Urinary bladder (tissue), 3 donors: ENCODE measurements at regions not wholly inside any gene's neighbourhood (a gene's known extent, or its start where the extent isn't known, plus 50 kb on each side); places are given as distances from the start of the nearest gene placed in this dataset.

ENCODE experiments used
- DNase-seq: peaks from one replicate; pipeline ENCODE4 v3.0.0-alpha.2; 2015; ENCODE audit errors: extremely low spot score
- H3K27ac ChIP-seq: one replicate; pipeline ENCODE4 v1.5.1; 2013; ENCODE audit warnings: low read depth, mild to moderate bottlenecking, moderate library complexity
- H3K36me3 ChIP-seq: one replicate; pipeline ENCODE4 v1.6.1; 2013; ENCODE audit warnings: mild to moderate bottlenecking, moderate library complexity; ENCODE audit not compliant: insufficient read depth
- H3K4me1 ChIP-seq: one replicate; pipeline ENCODE4 v1.6.1; 2013; ENCODE audit warnings: mild to moderate bottlenecking, moderate library complexity; ENCODE audit not compliant: insufficient read depth
- H3K4me3 ChIP-seq: one replicate; pipeline ENCODE4 v1.5.1; 2013; ENCODE audit warnings: low read depth, low read length
- WGBS: extraction: QIAGEN DNeasy Blood & Tissue Kit; methylation state at CpG from one replicate; pipeline ENCODE4 v1.1.7; 2013; 5-methylcytosine and 5-hydroxymethylcytosine counted together
- donor health status: healthy with polysubstance abuse.
- donor health status: healthy.

DNA sequence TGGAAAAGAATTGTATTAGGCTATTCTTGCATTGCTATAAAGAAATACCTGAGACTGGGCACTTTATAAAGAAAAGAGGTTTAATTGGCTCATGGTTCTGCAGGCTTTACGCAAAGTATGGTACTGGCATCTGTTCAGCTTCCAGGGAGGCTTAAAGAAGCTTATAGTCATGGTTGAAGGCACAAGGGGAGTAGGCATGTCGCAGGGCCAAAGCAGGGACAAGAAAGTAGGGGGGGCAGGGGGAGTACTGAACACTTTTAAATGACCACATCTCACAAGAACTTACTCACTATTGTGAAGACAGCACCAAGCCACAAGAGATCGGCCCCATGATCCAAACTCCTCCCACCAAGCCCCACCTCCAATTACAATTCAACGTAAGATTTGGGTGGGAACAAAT lies 152.5 kb upstream of the PHF14 start:
- Histone ChIP-seq H3K36me3 (no peaks in the 10 kb centered on the region), H3K27ac (no peak overlapping the region), H3K4me1 (no peaks in the 10 kb centered on the region), H3K4me3 (no peak overlapping the region)
- 82% methylated on average over 4 of the region's 4 CpGs for WGBS
- DNase-seq = no peak

DNA sequence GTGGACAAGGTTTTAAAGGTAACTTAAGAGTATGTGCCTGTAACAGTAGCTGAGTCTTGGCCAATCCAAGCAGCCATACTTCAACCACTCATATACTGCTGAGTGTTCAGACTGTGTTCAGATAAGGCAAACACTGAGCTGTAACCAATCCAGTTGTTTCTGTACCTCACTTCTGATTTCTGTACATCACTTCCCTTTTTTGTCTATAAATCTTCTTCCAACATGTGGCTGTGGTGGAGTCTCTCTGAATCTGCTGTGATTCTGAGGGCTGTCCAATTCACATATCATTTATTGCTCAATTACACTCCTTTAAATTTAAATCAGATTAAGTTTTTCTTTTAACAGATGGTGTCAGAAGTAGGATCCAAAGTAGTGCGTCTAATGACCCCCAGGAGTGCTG lies 149.5 kb upstream of the PHF14 start:
- no peaks in the 10 kb centered on the region for H3K36me3 ChIP-seq
- WGBS = 90% methylated on average over 1 of the region's 1 CpG
- DNase-seq = no peak
- H3K27ac ChIP-seq = no peak overlapping the region
- H3K4me1 ChIP-seq = no peaks in the 10 kb centered on the region
- no peak overlapping the region for H3K4me3 ChIP-seq

DNA sequence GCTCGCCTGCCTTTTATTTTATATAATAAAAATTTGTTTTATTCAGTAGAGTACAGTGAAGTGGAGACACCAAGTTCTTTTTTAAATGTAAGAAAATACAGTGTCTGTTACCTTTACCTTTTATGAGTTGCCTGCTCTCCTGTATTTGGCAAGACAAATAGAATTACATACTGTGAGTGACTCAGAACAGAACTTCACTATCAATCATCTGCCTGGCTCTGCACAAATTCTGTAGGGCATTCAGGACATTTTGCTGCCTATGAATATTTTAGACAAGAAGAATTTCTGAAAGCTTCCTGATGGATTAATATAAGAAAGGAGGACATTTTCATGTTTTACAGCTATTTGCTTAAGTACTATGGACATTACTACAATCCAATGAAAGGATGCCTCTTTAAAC lies 135.4 kb upstream of the PHF14 start:
- Histone ChIP-seq H3K4me1 (no peaks in the 10 kb centered on the region), H3K36me3 (no peaks in the 10 kb centered on the region), H3K4me3 (no peak overlapping the region), H3K27ac (no peak overlapping the region)
- DNase-seq = no peak
- WGBS = 72% methylated on average over 1 of the region's 1 CpG

DNA sequence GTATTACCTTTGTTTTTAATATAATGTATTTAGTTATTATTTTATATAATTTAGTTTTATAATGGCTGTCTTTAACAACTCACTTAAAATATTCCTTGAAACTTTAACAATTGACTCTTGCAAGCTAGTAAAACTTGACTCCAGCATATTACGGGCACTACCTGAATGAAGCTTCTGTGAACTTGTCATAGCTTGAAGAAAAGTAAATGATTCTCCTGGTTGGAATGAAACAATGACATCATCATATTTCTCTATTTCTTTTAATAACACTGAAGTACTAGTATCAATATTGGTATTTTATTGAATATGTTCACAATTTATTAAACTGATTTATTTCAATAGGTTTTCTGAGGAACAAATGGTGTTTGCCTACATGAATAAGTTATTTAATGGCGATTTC lies 128.4 kb upstream of the PHF14 start:
- no peak overlapping the region for H3K4me3 ChIP-seq
- no peaks in the 10 kb centered on the region for H3K4me1 ChIP-seq
- H3K27ac ChIP-seq = no peak overlapping the region
- no peaks in the 10 kb centered on the region for H3K36me3 ChIP-seq
- 69% methylated on average over 2 of the region's 2 CpGs for WGBS
- no peak for DNase-seq

GRCh38 chr7:10855583-10855982 lies 118.1 kb upstream of the PHF14 start:
- WGBS = 94% methylated on average over 16 of the region's 16 CpGs

GRCh38 chr7:10860516-10860915 lies 113.2 kb upstream of the PHF14 start:
- no peaks in the 10 kb centered on the region for H3K4me1 ChIP-seq
- no peaks in the 10 kb centered on the region for H3K36me3 ChIP-seq
- 78% methylated on average over 2 of the region's 2 CpGs for WGBS
- no peak overlapping the region for H3K27ac ChIP-seq
- DNase-seq = no peak
- H3K4me3 ChIP-seq = no peak overlapping the region

More at GRCh38 chr7:10855583-10855982, 118.1 kb upstream of the PHF14 start:
- Histone ChIP-seq H3K4me1 (no peaks in the 10 kb centered on the region), H3K4me3 (no peak overlapping the region), H3K36me3 (no peaks in the 10 kb centered on the region), H3K27ac (no peak overlapping the region)
- no peak for DNase-seq

DNA sequence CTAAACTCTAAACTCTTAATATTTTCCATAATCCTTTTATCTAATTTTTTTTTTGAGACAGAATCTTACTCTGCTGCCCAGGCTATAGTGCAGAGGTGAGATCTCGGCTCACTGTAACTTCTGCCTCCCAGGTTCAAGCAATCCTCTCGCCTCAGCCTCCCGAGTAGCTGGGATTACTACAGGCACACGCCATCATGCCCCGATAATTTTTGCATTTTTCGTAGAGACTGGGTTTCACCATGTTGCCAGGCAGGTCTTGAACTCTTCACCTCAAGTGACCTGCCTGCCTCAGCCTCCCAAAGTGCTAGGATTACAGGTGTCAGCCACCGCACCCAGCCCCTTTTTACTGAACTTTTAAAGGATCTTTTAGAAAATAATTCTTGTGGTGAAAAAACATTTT lies 110.2 kb upstream of the PHF14 start:
- Histone ChIP-seq H3K4me3 (no peak overlapping the region), H3K4me1 (no peaks in the 10 kb centered on the region), H3K36me3 (no peaks in the 10 kb centered on the region), H3K27ac (no peak overlapping the region)
- 91% methylated on average over 7 of the region's 7 CpGs for WGBS
- no peak for DNase-seq

GRCh38 chr7:10874666-10875065 lies 99.0 kb upstream of the PHF14 start:
- H3K4me1 ChIP-seq = no peaks in the 10 kb centered on the region
- no peak overlapping the region for H3K4me3 ChIP-seq
- no peak overlapping the region for H3K27ac ChIP-seq
- H3K36me3 ChIP-seq = no peaks in the 10 kb centered on the region
- DNase-seq = no peak
- WGBS = 71% methylated on average over 1 of the region's 1 CpG

DNA sequence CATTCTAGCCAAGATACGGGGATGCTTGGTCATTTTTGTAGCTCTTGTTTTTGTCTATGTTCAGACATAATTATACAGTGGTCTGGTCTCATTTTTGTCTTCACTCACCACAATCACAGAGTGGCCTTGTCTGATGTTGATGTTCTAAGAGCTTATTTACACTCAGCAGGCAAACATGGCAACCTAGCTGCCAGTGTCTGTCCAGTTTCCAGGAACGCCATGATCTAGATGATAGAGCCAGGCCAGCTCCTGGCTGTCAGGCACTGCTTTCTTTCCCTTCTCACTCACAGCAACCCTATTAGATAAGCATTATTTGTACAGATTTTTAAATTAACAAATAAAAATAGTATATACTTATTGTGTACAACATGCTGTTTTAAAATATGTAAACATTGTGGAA lies 98.6 kb upstream of the PHF14 start:
- Histone ChIP-seq H3K4me1 (no peaks in the 10 kb centered on the region), H3K4me3 (no peak overlapping the region), H3K36me3 (no peaks in the 10 kb centered on the region), H3K27ac (no peak overlapping the region)
- DNase-seq = no peak
- 84% methylated on average over 2 of the region's 2 CpGs for WGBS

DNA sequence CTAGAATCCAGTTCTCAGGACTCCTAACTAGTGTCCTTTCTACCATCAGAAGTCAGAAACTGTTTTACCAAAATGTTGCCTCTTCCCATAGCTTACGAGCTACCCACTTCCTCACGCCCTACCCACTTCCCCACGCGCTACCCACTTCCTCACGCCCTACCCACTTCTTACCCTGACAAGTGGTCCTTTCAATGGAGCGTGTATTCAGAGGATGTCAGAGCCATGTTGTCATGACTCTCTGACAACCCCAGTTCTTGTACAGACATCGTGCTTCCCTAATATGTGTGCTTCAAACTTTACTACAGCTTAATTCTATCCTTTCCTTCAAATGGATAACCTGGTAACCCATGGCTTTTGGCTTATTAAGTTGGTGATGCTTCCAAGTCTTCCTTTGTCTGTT lies 84.8 kb upstream of the PHF14 start:
- Histone ChIP-seq H3K27ac (no peak overlapping the region), H3K4me1 (no peaks in the 10 kb centered on the region), H3K4me3 (no peak overlapping the region), H3K36me3 (no peaks in the 10 kb centered on the region)
- no peak for DNase-seq
- 84% methylated on average over 7 of the region's 7 CpGs for WGBS

DNA sequence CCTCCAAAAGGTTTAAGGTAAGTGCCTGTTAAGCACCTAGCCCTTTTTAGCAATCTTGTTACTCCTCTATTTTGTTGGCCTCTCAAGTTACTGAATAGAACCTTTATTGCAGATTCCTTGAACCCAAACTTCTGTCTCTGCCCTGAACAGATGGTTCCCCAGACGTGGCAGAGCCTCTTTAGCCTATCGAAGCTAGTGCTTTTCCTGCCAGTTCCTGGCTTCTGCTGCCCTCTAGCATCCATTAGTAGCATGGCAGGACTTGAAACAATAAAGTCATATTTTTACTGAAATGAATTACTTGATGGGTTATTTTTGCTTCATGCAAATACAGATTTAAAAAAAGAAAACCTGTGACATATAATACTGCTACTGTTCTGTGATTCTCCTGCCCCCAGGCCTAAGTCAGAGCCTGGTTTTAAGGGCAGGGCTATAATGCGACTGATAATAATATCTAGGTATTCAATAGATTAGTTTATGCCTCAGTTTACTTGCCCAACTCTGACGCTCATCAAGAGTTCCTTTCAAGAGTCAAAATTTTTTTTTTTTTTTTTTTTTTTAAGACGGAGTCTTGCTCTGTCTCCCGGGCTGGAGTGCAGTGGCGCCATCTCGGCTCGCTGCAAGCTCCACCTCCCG lies 84.3 kb upstream of the PHF14 start:
- Histone ChIP-seq H3K27ac (no peak overlapping the region), H3K4me3 (no peak overlapping the region), H3K4me1 (no peaks in the 10 kb centered on the region), H3K36me3 (no peaks in the 10 kb centered on the region)
- 69% methylated on average over 10 of the region's 10 CpGs for WGBS
- DNase-seq = no peak

DNA sequence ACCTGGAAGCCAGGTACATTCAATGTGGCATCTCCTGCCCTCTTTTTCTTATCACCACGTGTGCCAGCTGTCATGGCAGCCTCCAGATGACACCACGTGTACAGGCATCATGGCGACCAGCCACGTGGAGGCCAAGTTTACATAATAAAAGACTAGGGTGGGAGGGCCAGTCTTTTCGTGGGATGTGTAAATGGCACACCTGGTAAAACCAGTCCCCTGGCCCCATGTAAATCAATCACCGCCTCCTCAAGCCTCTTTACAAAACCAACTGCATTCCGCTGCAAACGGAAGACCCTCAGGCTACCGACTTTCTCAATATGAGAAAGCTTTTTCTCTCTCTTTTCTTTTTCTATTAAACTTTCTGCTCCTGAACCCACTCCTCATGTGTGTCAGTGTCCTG lies 65.1 kb upstream of the PHF14 start:
- DNase-seq = no peak
- 54% methylated on average over 9 of the region's 9 CpGs for WGBS
- Histone ChIP-seq H3K27ac (no peak overlapping the region), H3K36me3 (no peaks in the 10 kb centered on the region), H3K4me3 (no peak overlapping the region), H3K4me1 (no peaks in the 10 kb centered on the region)

DNA sequence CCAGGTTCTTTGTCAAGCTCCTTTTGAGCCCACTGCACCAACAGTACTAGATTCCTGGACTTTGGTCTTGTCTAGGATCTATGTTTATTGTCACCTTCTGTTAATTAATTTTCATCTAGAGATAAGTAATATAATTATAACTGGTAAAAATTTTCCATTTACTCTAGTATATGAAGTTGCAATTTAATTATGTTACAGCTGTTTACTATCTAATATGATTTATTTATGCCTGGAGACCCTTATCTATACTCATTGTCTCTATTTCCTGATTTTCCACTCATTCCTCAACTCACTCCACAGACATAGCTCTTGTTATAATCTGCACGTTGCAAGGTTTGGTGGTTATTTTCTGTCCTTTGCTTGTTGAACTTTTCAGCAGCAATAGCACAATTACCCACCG lies 63.2 kb upstream of the PHF14 start:
- DNase-seq = no peak
- WGBS = 84% methylated on average over 2 of the region's 2 CpGs

DNA sequence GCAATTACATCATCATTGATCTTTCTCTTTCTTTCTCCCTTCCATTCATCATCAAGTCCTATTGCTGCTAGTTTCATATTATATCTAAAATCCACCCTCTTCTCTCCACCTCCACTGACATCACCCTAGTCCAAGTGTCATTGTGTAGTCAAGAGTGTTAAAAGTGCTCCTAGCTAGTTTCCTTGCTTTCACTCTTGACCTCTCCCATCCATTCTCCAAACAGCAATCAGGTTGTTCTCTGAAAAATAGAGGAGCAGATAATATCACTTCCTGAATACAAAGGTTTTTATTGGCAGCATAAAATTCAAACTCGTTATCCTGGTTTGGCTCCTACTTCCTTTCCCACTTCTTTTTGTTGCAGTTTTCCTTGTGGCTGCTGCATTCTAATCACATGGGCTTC lies 61.6 kb upstream of the PHF14 start:
- no peaks in the 10 kb centered on the region for H3K36me3 ChIP-seq
- H3K27ac ChIP-seq = no peak overlapping the region
- H3K4me3 ChIP-seq = no peak overlapping the region
- H3K4me1 ChIP-seq = no peaks in the 10 kb centered on the region
- no peak for DNase-seq
- WGBS = 81% methylated on average over 1 of the region's 1 CpG

More for the DNA sequence above, 63.2 kb upstream of the PHF14 start:
- H3K4me1 ChIP-seq = no peaks in the 10 kb centered on the region
- H3K36me3 ChIP-seq = no peaks in the 10 kb centered on the region
- H3K27ac ChIP-seq = no peak overlapping the region
- no peak overlapping the region for H3K4me3 ChIP-seq

GRCh38 chr7:10913457-10913856 lies 60.2 kb upstream of the PHF14 start:
- Histone ChIP-seq H3K4me1 (no peaks in the 10 kb centered on the region), H3K27ac (no peak overlapping the region), H3K4me3 (no peak overlapping the region), H3K36me3 (no peaks in the 10 kb centered on the region)
- DNase-seq = no peak
- 38% methylated on average over 2 of the region's 2 CpGs for WGBS
